ENCODE measurements at regions not wholly inside any gene's neighbourhood (a gene's known extent, or its start where the extent isn't known, plus 50 kb on each side); places are given as distances from the start of the nearest gene placed in this dataset.

DNA sequence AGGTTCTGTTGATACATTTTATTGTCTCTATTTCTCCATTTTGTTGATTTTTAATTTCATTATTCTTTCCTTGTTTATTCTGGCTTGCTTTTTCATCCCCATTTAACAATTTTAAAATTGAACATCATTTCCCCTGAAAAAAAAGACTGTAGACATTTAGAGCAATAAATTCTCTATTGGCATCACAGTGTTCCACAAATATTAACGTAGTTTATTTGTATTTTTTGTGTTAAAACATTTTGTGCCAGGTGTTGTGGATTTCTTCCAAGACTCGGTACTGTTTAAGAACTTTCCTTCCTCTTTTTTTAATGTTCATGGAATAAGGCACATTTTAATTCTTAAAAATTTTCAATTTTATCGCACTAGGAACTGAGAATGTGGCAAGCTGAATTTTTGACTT, 156.1 kb upstream of the NPY start:
- TF ChIP-seq EZH2 (IDR thresholded peaks at IDR 0.05; ENCODE audit: borderline replicate concordance, insufficient read depth, low read length, poor library complexity, severe bottlenecking) (no peak), TAF1 (IDR thresholded peaks at IDR 0.05; ENCODE audit: low read depth) (no peak), SMC3 (conservative IDR thresholded peaks at IDR 0.05; ENCODE audit: poor library complexity) (no peak), RAD21 (conservative IDR thresholded peaks at IDR 0.05) (no peak), EP300 (conservative IDR thresholded peaks at IDR 0.05; ENCODE audit: poor library complexity, severe bottlenecking) (no peak), REST (IDR thresholded peaks at IDR 0.05; ENCODE audit: borderline replicate concordance) (no peak), MXI1 (conservative IDR thresholded peaks at IDR 0.05; ENCODE audit: poor library complexity, severe bottlenecking) (no peak), POLR2AphosphoS5 (IDR thresholded peaks at IDR 0.05) (no peak)
- TF ChIP-seq, protein P1, sequence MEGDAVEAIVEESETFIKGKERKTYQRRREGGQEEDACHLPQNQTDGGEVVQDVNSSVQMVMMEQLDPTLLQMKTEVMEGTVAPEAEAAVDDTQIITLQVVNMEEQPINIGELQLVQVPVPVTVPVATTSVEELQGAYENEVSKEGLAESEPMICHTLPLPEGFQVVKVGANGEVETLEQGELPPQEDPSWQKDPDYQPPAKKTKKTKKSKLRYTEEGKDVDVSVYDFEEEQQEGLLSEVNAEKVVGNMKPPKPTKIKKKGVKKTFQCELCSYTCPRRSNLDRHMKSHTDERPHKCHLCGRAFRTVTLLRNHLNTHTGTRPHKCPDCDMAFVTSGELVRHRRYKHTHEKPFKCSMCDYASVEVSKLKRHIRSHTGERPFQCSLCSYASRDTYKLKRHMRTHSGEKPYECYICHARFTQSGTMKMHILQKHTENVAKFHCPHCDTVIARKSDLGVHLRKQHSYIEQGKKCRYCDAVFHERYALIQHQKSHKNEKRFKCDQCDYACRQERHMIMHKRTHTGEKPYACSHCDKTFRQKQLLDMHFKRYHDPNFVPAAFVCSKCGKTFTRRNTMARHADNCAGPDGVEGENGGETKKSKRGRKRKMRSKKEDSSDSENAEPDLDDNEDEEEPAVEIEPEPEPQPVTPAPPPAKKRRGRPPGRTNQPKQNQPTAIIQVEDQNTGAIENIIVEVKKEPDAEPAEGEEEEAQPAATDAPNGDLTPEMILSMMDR (IDR thresholded peaks at IDR 0.05; ENCODE audit: poor library complexity, severe bottlenecking), result no peak
- Histone ChIP-seq H3K9ac (ENCODE audit: low read length) (no peak overlapping the region), H3K27me3 (ENCODE audit: insufficient read depth, low read depth, low read length) (no peaks in the 10 kb centered on the region), H3F3A (ENCODE audit: insufficient read depth, low read length, poor library complexity, severe bottlenecking) (no peaks in the 10 kb centered on the region), H3K4me3 (ENCODE audit: low read length) (no peak overlapping the region), H3K79me2 (replicated peaks; ENCODE audit: insufficient read depth, low read length) (no peaks in the 10 kb centered on the region), H3K4me2 (ENCODE audit: low read length) (no peak overlapping the region), H3K27ac (ENCODE audit: low read length) (no peak overlapping the region), H3K9me3 (ENCODE audit: low read length) (no peaks in the 10 kb centered on the region), H4K20me1 (ENCODE audit: insufficient read depth) (no peaks in the 10 kb centered on the region), H3K9me2 (ENCODE audit: insufficient read depth, low read length) (no peaks in the 10 kb centered on the region), H3K36me3 (ENCODE audit: insufficient read depth, low read length) (no peaks in the 10 kb centered on the region), H2AFZ (ENCODE audit: low read depth, low read length) (no peak overlapping the region)

DNA sequence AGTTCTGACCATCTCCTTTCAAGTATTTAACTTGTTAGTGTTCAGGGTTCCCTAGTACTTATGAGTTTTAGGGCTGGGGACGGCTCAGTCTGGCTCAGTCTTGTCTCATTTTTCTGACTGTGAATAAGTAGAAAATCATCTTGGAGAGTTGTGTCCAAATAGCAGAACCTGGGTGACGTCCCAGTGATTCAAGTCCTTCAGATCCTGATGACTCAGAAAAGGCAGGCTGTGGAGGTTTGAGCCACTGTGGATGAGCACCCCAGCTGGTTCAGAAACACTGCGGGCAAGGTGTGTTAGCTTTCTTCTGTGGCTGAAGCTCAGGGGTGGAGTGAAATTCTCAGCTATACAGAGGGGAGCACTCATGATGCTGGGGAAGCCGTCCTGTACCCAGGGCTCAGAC, 154.4 kb upstream of the NPY start:
- Histone ChIP-seq H3K36me3 (ENCODE audit: insufficient read depth, low read length) (no peaks in the 10 kb centered on the region), H3F3A (ENCODE audit: insufficient read depth, low read length, poor library complexity, severe bottlenecking) (no peaks in the 10 kb centered on the region), H3K4me2 (ENCODE audit: low read length) (no peak overlapping the region), H3K27ac (ENCODE audit: low read length) (no peak overlapping the region), H3K4me3 (ENCODE audit: low read length) (no peak overlapping the region), H4K20me1 (ENCODE audit: insufficient read depth) (no peaks in the 10 kb centered on the region), H3K9me3 (ENCODE audit: low read length) (no peaks in the 10 kb centered on the region), H3K79me2 (replicated peaks; ENCODE audit: insufficient read depth, low read length) (no peaks in the 10 kb centered on the region), H3K9me2 (ENCODE audit: insufficient read depth, low read length) (no peaks in the 10 kb centered on the region), H2AFZ (ENCODE audit: low read depth, low read length) (no peak overlapping the region), H3K27me3 (ENCODE audit: insufficient read depth, low read depth, low read length) (no peaks in the 10 kb centered on the region), H3K9ac (ENCODE audit: low read length) (no peak overlapping the region)
- TF ChIP-seq MXI1 (conservative IDR thresholded peaks at IDR 0.05; ENCODE audit: poor library complexity, severe bottlenecking) (no peak), EP300 (conservative IDR thresholded peaks at IDR 0.05; ENCODE audit: poor library complexity, severe bottlenecking) (no peak), TAF1 (IDR thresholded peaks at IDR 0.05; ENCODE audit: low read depth) (no peak), EZH2 (IDR thresholded peaks at IDR 0.05; ENCODE audit: borderline replicate concordance, insufficient read depth, low read length, poor library complexity, severe bottlenecking) (no peak), REST (IDR thresholded peaks at IDR 0.05; ENCODE audit: borderline replicate concordance) (no peak), SMC3 (conservative IDR thresholded peaks at IDR 0.05; ENCODE audit: poor library complexity) (no peak), POLR2AphosphoS5 (IDR thresholded peaks at IDR 0.05) (no peak), RAD21 (conservative IDR thresholded peaks at IDR 0.05) (no peak)
- TF ChIP-seq, protein P1 (IDR thresholded peaks at IDR 0.05; ENCODE audit: poor library complexity, severe bottlenecking), result no peak
